Kidney (tissue), 13 donors: ENCODE measurements at regions not wholly inside any gene's neighbourhood (a gene's known extent, or its start where the extent isn't known, plus 50 kb on each side); places are given as distances from the start of the nearest gene placed in this dataset.

Experiments used
- DNase-seq, 5 donors: peaks; one replicate each; pipeline ENCODE4 v3.0.0-alpha.2; 2013 to 2020
- FAIRE-seq: peaks from 2 replicates; lab custom pipeline; 2012; peaks lifted over from hg19 to GRCh38; lab: Jason Lieb, UNC
- H3K27ac ChIP-seq, 2 donors: one replicate each; pipeline ENCODE4 v1.7.0; 2013; ENCODE audit warnings: low read depth in 2 of 2, low read length in 2 of 2, inconsistent platforms in 1 of 2
- H3K27me3 ChIP-seq: one replicate; pipeline ENCODE4 v1.7.1; 2013; ENCODE audit warnings: low read length, inconsistent platforms; ENCODE audit not compliant: control insufficient read depth, insufficient read depth
- H3K36me3 ChIP-seq, 3 donors: one replicate each; pipeline versions ENCODE4 v1.7.0 to v1.7.1; 2013; ENCODE audit warnings: low read length in 3 of 3, control low read depth in 1 of 3, inconsistent platforms in 1 of 3; ENCODE audit not compliant: insufficient read depth in 3 of 3, control insufficient read depth in 2 of 3
- H3K4me1 ChIP-seq, 3 donors: one replicate each; pipeline versions ENCODE4 v1.7.0 to v1.7.1; 2013; ENCODE audit warnings: low read length in 3 of 3, inconsistent platforms in 1 of 3, low read depth in 1 of 3; ENCODE audit not compliant: control insufficient read depth in 2 of 3, insufficient read depth in 2 of 3
- H3K4me3 ChIP-seq, 3 donors: one replicate each; pipeline versions ENCODE4 v1.7.0 to v1.8.1; 2013; ENCODE audit warnings: low read length in 3 of 3, control low read depth in 1 of 3, inconsistent platforms in 1 of 3
- H3K9ac ChIP-seq, 3 donors: one replicate each; pipeline versions ENCODE4 v1.7.0 to v1.7.1; 2013; ENCODE audit warnings: low read length in 3 of 3, control low read depth in 1 of 3, inconsistent platforms in 1 of 3
- H3K9me3 ChIP-seq, 3 donors: one replicate each; pipeline versions ENCODE4 v1.7.0 to v1.7.1; 2013; ENCODE audit warnings: low read length in 3 of 3, control low read depth in 1 of 3, inconsistent platforms in 1 of 3; ENCODE audit not compliant: control insufficient read depth in 2 of 3, insufficient read depth in 1 of 3
- intact Hi-C: fragments of 100-400 bp; cut with DNase I; formaldehyde crosslinking; loops from one replicate; pipeline ENCODE4 v1.11.1; 2022
- TF ChIP-seq, protein P1 (sequence below): IDR thresholded peaks from 3 replicates; pipeline ENCODE4 v1.5.1; 2012; ENCODE audit warnings: mild to moderate bottlenecking, moderate library complexity, borderline replicate concordance; ENCODE audit not compliant: insufficient read depth; ENCODE audit errors: extremely low read depth
- donor health status: control.
- donor health status: control.
- donor health status: control.
- donor health status: control.
- donor health status: control.
- donor health status: DM: yes; HTN: yes; CAD: no.
- donor health status: Normal renal cell carcinoma (clear cell type).

DNA sequence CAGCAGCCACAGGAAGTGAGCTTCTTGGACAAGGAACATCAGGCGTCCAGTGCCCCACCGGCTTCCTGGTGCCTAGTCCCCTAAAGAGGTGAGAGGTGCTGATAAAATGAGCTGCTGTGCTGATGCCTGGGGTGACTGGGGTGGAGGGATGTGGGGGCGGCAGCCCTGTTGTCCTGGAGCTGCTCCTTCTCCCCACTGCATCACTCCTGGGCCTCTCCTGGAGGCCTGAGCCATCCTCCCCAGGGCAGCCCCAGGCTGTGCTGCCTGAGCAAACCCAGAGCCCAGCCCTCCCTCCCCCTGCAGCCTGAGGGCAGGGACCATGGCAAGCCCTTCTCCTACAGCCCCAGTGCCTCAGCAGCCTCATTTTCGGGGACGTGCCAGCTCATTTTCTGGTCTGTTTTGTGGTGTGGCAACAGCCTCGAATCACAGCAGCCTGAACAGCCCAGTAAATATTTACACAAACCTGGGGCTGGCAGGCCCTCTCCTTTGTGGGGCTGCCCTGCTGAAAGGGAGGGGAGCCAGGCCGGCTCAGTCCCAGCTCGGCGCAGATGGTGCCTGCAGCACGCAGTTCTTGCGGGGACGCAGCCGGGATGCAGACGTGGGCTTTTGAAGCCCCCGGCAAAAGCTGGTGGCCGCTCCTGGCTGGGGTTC, 259.9 kb downstream of the DLL1 start:
- Histone ChIP-seq H3K4me3 (no peak overlapping the region), H3K4me1 (no peaks in the 10 kb centered on the region), H3K27ac (no peak overlapping the region), H3K9me3 (peaks cover 0 to 7% (median 2%) of the 10 kb centered on the region in 3 donors), H3K27me3 (no peaks in the 10 kb centered on the region), H3K36me3 (no peaks in the 10 kb centered on the region), H3K9ac (no peak overlapping the region)
- FAIRE-seq = no peak
- intact Hi-C loops = no loop called here
- TF ChIP-seq, protein P1, sequence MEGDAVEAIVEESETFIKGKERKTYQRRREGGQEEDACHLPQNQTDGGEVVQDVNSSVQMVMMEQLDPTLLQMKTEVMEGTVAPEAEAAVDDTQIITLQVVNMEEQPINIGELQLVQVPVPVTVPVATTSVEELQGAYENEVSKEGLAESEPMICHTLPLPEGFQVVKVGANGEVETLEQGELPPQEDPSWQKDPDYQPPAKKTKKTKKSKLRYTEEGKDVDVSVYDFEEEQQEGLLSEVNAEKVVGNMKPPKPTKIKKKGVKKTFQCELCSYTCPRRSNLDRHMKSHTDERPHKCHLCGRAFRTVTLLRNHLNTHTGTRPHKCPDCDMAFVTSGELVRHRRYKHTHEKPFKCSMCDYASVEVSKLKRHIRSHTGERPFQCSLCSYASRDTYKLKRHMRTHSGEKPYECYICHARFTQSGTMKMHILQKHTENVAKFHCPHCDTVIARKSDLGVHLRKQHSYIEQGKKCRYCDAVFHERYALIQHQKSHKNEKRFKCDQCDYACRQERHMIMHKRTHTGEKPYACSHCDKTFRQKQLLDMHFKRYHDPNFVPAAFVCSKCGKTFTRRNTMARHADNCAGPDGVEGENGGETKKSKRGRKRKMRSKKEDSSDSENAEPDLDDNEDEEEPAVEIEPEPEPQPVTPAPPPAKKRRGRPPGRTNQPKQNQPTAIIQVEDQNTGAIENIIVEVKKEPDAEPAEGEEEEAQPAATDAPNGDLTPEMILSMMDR = no peak
- DNase-seq = peak in 3 of 5 donors; percentile 22 to 61 (median 42)

DNA sequence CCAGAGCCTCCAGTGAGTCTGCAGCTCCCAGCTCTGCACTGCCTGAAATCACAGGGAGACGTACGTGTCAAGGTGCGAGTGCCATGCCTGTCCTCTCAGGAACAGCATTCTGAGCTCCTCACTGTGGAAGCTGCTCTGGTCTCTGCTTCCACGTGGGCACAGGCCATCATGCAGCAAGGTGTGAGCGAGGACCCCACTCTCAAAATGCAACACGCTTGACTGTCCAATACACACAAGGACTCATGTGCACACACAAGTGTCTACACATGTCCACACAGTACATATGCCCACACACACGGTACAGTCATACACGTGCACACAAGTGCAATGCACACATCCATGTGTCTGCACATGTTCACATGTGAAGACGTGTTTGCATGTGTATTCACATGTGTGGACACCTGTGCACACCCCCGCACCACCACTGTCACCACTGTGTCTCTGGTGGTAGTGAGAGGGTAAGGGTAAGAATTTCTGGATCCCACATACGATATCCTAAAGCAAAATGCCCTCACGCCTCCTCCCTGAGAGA, 260.5 kb downstream of the DLL1 start:
- intact Hi-C loops = no loop called here
- peaks cover 0 to 7% (median 2%) of the 10 kb centered on the region in 3 donors for H3K9me3 ChIP-seq
- H3K9ac ChIP-seq = no peak overlapping the region
- H3K4me1 ChIP-seq = no peaks in the 10 kb centered on the region
- DNase-seq (peak in 1 of 5 donors; percentile 17), FAIRE-seq (no peak)
- no peaks in the 10 kb centered on the region for H3K36me3 ChIP-seq
- no peak overlapping the region for H3K27ac ChIP-seq
- H3K4me3 ChIP-seq = no peak overlapping the region
- H3K27me3 ChIP-seq = no peaks in the 10 kb centered on the region
- TF ChIP-seq, protein P1 = no peak

DNA sequence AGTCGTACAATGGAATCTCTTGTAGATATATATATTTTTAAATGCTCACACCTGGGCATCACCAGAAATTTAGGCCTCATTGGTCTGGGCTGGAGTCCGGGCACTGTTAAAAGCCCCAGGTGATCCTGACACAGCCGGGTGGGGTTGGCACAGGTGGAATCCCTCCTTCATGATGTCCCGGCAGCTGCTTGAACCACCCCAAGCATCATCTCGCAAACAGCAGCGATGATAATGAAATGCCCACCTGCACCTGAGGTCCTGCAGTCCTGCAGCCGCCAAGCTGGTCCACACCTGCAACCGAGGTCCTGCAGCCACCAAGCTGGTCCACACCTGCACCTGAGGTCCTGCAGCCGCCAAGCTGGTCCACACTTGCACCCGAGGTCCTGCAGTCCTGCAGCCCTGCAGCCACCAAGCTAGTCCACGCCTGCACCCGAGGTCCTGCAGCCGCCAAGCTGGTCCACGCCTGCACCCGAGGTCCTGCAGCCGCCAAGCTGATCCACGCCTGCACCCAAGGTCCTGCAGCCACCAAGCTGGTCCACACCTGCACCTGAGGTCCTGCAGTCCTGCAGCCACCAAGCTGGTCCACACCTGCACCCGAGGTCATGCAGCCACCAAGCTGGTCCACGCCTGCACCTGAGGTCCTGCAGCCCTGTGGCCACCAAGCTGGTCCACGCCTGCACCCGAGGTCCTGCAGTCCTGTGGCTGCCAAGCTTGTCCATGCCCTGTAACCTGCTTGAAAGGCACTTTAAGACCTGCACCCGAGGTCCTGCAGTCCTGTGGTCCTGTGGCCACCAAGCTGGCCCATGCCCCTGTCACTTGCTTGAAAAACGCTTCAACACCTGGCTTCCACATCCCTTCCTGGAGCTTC, 261.2 kb downstream of the DLL1 start:
- H3K4me1 ChIP-seq = no peaks in the 10 kb centered on the region
- intact Hi-C loops = no loop called here
- no peak for FAIRE-seq

More for the DNA sequence above, 261.2 kb downstream of the DLL1 start:
- DNase-seq = peak in 2 of 5 donors; percentile 27 to 42
- Histone ChIP-seq H3K27me3 (no peaks in the 10 kb centered on the region), H3K36me3 (no peaks in the 10 kb centered on the region), H3K4me3 (no peak overlapping the region), H3K27ac (no peak overlapping the region), H3K9ac (no peak overlapping the region), H3K9me3 (peaks cover 0 to 7% (median 2%) of the 10 kb centered on the region in 3 donors)
- TF ChIP-seq, protein P1 = no peak
